ENCODE measurements at regions not wholly inside any gene's neighbourhood (a gene's known extent, or its start where the extent isn't known, plus 50 kb on each side); places are given as distances from the start of the nearest gene placed in this dataset.

- Histone ChIP-seq H3K4me3 (replicated peaks in 1 of 3) (no peak overlapping the region), H3K9me3 (no peaks in the 10 kb centered on the region), H3K4me1 (no peaks in the 10 kb centered on the region), H3K27ac (no peak overlapping the region), H3K36me3 (no peaks in the 10 kb centered on the region), H3K27me3 (no peaks in the 10 kb centered on the region)
- TF ChIP-seq CTCF (IDR thresholded peaks at IDR 0.05) (no peak), POLR2A (IDR thresholded peaks at IDR 0.05) (no peak)
- no peak for DNase-seq
- intact Hi-C loops (cut with DNase I): no loop called here
- 93 to 95% methylated on average over 1 of the region's 1 CpG for WGBS, 2 donors
Measured at GRCh38 chr3:1824359-1824758, 274.3 kb upstream of the CNTN4 start.

- H3K9me3 ChIP-seq: no peaks in the 10 kb centered on the region
- H3K4me1 ChIP-seq: no peaks in the 10 kb centered on the region
- no peaks in the 10 kb centered on the region for H3K27me3 ChIP-seq
- no peak overlapping the region for H3K27ac ChIP-seq
- no peak overlapping the region for H3K4me3 ChIP-seq (replicated peaks in 1 of 3)
- WGBS, 2 donors: 96 to 100% methylated on average over 1 of the region's 1 CpG
- TF ChIP-seq CTCF (IDR thresholded peaks at IDR 0.05) (no peak), POLR2A (IDR thresholded peaks at IDR 0.05) (no peak)
- H3K36me3 ChIP-seq: no peaks in the 10 kb centered on the region
- intact Hi-C loops (cut with DNase I): no loop called here
- no peak for DNase-seq
Measured at GRCh38 chr3:1828519-1828918, 270.1 kb upstream of the CNTN4 start.

- no peak overlapping the region for H3K4me3 ChIP-seq (replicated peaks in 1 of 3)
- no peaks in the 10 kb centered on the region for H3K27me3 ChIP-seq
- H3K9me3 ChIP-seq: no peaks in the 10 kb centered on the region
- intact Hi-C loops (cut with DNase I): no loop called here
- WGBS, 2 donors: 60 to 62% methylated on average over 3 of the region's 3 CpGs
- no peaks in the 10 kb centered on the region for H3K4me1 ChIP-seq
- H3K27ac ChIP-seq: no peak overlapping the region
- no peaks in the 10 kb centered on the region for H3K36me3 ChIP-seq
- DNase-seq: no peak
- TF ChIP-seq POLR2A (IDR thresholded peaks at IDR 0.05): no peak
- no peak for TF ChIP-seq CTCF (IDR thresholded peaks at IDR 0.05)
Measured at GRCh38 chr3:1830851-1831250, 267.8 kb upstream of the CNTN4 start.

- intact Hi-C loops (cut with DNase I): no loop called here
- no peaks in the 10 kb centered on the region for H3K36me3 ChIP-seq
- H3K27me3 ChIP-seq: no peaks in the 10 kb centered on the region
- no peak for TF ChIP-seq POLR2A (IDR thresholded peaks at IDR 0.05)
- TF ChIP-seq CTCF (IDR thresholded peaks at IDR 0.05): no peak
- DNase-seq: no peak
- no peaks in the 10 kb centered on the region for H3K9me3 ChIP-seq
- H3K4me1 ChIP-seq: no peaks in the 10 kb centered on the region
- WGBS, 2 donors: 93% methylated on average over 3 of the region's 3 CpGs
- H3K4me3 ChIP-seq (replicated peaks in 1 of 3): no peak overlapping the region
- no peak overlapping the region for H3K27ac ChIP-seq
Measured at GRCh38 chr3:1832395-1832794, 266.3 kb upstream of the CNTN4 start.

- intact Hi-C loops (cut with DNase I): no loop called here
- WGBS, 2 donors: 85 to 90% methylated on average over 6 of the region's 6 CpGs
- Histone ChIP-seq H3K4me3 (replicated peaks in 1 of 3) (no peak overlapping the region), H3K27ac (no peak overlapping the region), H3K27me3 (no peaks in the 10 kb centered on the region), H3K36me3 (no peaks in the 10 kb centered on the region), H3K4me1 (no peaks in the 10 kb centered on the region), H3K9me3 (no peaks in the 10 kb centered on the region)
- TF ChIP-seq CTCF (IDR thresholded peaks at IDR 0.05): no peak
- TF ChIP-seq POLR2A (IDR thresholded peaks at IDR 0.05): no peak
- DNase-seq: no peak
Measured at GRCh38 chr3:1843111-1843510, 255.6 kb upstream of the CNTN4 start.
